ENCODE measurements at regions not wholly inside any gene's neighbourhood (a gene's known extent, or its start where the extent isn't known, plus 50 kb on each side); places are given as distances from the start of the nearest gene placed in this dataset.

DNA sequence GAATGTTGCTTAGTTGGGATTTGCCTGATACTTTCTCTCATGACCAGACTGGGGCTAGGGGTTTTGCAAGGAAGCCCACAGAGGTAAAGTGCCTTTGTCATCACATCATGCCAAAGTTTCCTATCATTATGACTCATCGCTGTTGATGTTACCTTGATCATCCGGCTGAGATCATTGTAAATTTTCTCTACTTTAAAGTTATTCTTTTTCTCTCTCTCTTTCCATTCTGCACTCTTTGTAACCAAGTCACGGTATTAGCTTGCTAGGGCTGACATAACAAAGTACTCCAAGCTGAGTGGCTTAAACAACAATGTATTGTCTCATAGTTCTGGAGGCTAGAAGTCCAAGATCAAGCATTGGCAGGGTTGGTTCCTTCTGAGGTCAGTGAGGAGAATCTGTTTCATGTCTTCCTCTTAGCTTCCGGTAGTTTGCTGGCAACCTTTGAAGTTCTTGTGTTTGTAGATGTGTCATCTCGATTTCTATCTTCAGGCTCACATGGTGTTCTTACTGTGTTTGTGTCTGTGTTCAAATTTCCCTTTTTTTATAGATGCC lies 113.0 kb downstream of the DTHD1 start:
- peak in 1 of 2 donors; percentile 10 for DNase-seq (ENCODE audit: low read depth in 2 of 2)

- DNase-seq (ENCODE audit: low read depth in 2 of 2): peak in 1 of 2 donors; percentile 28
These were observed 118.4 kb downstream of the DTHD1 start for GRCh38 chr4:36399762-36400353.

GRCh38 chr4:36402008-36402758 lies 120.8 kb downstream of the DTHD1 start:
- DNase-seq (ENCODE audit: low read depth in 2 of 2): no peak

GRCh38 chr4:36411338-36411737 lies 129.9 kb downstream of the DTHD1 start:
- DNase-seq (ENCODE audit: low read depth in 2 of 2): no peak

DNA sequence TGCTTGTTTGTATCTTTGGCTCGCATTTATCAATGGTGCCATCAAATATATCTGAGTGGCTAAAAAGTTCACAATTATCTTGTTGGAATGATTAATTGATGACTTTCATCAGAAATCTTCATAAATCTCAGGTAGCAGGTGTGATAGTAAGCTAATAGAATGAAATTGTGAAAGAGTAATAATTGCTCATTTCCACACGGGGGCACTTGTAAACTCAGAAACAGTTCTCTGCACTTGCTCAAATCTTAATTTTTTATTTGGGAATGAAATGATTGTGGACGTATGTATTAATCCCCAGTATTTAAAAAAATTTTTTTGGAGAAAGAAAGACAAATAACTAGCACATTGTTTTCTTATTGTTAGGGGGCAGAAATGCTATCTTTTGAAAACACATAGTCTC lies 132.8 kb downstream of the DTHD1 start:
- DNase-seq (ENCODE audit: low read depth in 2 of 2): no peak

GRCh38 chr4:36417146-36417545 lies 135.7 kb downstream of the DTHD1 start:
- no peak for DNase-seq (ENCODE audit: low read depth in 2 of 2)

- no peak for DNase-seq (ENCODE audit: low read depth in 2 of 2)
These were observed 138.8 kb downstream of the DTHD1 start for GRCh38 chr4:36420111-36420679.

GRCh38 chr4:36422607-36423006 lies 141.2 kb downstream of the DTHD1 start:
- no peak for DNase-seq (ENCODE audit: low read depth in 2 of 2)

DNA sequence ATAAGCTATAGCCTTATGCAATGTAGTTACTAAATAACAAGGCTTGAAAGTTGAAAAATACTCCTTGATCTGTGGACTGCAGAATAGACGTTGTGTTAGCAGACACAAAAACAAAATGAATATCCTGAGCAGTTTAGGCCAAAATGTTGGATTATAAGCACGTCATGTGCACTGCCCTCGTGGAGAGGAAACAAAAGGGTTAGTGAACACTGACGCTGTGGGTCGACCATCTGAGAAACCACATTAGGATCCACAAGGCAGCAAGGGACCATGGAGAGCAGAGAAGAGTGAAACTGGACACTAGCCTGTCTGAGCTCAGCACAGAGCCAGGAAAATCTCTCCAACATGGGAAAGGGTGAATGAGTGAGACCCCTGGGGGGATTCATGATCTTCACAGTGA lies 145.3 kb downstream of the DTHD1 start:
- DNase-seq (ENCODE audit: low read depth in 2 of 2): no peak

- DNase-seq (ENCODE audit: low read depth in 2 of 2): no peak
These were observed 146.3 kb downstream of the DTHD1 start for GRCh38 chr4:36427696-36428095.

- DNase-seq (ENCODE audit: low read depth in 2 of 2): no peak
These were observed 151.2 kb downstream of the DTHD1 start for GRCh38 chr4:36432586-36432985.

DNA sequence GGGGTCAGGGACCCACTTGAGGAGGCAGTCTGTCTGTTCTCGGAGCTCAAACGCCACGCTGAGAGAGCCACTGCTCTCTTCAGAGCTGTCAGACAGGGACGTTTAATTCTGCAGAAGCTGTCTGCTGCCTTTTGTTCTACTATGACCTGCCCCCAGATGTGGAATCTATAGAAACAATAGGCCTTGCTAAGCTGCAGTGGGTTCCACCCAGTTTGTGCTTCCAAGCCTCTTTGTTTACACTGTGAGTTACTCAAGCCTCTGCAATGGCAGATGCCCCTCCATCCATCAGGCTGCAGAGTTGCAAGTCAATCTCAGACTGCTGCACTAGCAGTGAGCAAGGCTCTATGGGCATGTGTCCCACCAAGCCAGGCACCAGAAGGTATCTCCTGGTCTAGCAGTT lies 158.1 kb downstream of the DTHD1 start:
- DNase-seq (ENCODE audit: low read depth in 2 of 2): no peak

- DNase-seq (ENCODE audit: low read depth in 2 of 2): no peak
These were observed 164.1 kb downstream of the DTHD1 start for GRCh38 chr4:36445480-36445879.

- no peak for DNase-seq (ENCODE audit: low read depth in 2 of 2)
These were observed 164.9 kb downstream of the DTHD1 start for GRCh38 chr4:36446275-36446674.

DNA sequence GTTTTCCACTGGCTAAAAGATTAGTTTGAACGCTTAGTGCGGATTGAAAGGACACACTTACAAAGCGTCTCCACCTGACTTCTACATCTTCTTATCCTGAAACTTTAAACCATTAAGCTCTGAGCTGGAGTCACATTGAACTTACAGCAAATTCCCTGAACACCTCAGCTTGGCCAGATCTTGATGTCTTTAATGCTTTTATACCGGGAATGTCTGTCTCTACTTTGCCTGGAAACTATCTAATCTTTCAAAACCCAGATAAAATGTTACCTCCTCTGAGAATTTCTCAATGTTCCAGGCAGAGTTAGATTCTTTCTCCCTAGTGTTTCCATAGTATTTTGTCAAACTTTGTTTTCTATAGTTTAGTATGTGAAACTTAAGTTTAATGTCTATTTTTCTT lies 179.9 kb downstream of the DTHD1 start:
- DNase-seq (ENCODE audit: low read depth in 2 of 2): no peak

- no peak for DNase-seq (ENCODE audit: low read depth in 2 of 2)
These were observed 186.3 kb downstream of the DTHD1 start for GRCh38 chr4:36467670-36468069.

DNA sequence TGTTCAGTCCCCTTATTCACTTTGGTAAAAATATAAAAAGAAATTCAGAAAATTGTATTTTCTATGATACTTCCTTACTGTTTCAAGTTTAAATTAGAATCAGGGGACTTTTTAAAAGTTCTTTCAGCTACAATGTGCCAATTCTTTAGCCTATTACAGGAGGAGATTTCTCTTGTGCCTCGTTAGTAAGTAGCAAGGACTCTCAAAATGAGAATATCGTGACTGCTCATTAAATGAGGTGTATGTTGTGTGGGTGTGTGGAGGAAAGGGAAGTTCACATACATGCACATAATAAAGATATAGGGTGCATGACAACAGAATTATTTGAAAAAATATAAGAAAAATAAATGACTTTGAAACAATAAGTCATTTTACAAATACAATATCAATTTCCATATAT lies 190.5 kb downstream of the DTHD1 start:
- no peak for DNase-seq (ENCODE audit: low read depth in 2 of 2)

DNA sequence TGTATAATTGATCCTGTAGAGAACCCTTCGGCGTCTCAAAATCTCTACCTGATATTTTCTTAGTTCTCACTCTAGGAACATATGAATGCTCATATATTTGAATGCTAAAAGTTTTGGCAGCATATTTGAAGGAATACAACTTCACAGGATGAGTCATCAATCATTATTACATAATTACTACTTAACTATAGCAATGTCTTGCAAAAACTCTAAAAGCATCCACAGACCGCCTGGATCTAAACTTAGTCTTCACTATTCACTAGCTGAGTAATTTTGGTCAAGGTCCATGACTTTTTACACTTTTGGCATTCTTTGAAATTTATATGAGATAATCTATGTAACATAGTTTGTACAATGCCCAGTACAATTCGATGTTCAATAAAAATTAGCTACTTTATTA lies 194.7 kb downstream of the DTHD1 start:
- no peak for DNase-seq (ENCODE audit: low read depth in 2 of 2)

- no peak for DNase-seq (ENCODE audit: low read depth in 2 of 2)
These were observed 196.4 kb downstream of the DTHD1 start for GRCh38 chr4:36477861-36478260.

DNA sequence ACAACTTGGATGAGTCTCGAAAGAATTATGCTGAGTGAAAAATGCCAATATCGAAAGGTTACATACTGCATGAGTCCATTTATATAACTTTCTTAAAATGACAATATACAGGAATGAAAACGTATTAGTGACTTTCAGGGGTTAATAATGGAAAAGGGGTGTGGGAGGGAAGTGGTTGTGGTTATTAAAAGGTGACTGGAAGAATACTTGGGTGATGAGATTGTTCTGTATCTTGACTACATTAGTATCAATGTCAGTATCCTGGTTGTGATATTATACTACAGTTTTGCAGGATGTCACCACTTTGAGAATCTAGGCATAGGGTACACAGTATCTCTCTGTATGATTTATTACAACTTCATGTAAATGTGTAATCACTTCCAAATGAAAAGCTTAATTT lies 204.5 kb downstream of the DTHD1 start:
- no peak for DNase-seq (ENCODE audit: low read depth in 2 of 2)

DNA sequence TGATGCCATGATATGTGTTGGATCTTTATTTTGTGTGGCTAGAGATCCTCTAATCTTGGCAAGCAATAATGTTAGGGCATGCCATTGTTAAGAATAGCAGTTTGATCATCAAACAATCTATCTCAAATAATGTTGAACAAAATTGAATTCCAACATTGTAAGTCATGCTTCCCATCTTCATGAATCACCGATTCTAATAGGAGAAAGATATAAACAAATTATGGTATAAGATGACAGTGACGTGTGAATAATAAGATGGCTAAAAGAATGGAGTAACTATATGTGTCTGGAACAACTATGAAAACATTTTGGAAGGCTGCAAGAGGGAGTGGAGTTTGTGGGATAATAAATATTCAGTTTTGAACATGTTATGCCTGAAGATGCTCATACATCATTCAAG lies 208.4 kb downstream of the DTHD1 start:
- DNase-seq (ENCODE audit: low read depth in 2 of 2): no peak

DNA sequence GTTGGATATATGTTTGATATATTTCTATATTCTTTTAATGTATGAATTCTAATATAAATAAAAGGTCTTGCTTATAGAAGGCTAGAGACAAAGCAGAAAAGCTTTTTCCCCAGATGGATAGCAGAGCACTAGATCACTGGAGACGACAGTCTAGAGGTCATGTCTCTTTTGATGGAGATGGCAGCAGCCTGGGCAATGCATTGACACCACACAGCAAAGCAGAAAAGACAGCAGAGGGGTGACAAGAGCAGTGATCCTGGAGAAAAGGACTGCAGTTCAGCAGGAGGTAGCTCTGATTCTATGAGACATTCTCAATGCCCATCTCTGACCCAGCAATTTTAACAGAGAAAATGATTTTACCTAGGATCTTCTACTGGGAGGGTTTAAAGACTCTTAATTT lies 210.6 kb downstream of the DTHD1 start:
- no peak for DNase-seq (ENCODE audit: low read depth in 2 of 2)

- DNase-seq (ENCODE audit: low read depth in 2 of 2): no peak
These were observed 211.2 kb downstream of the DTHD1 start for GRCh38 chr4:36492590-36492989.
